Vagina (tissue), 2 donors: ENCODE measurements at regions not wholly inside any gene's neighbourhood (a gene's known extent, or its start where the extent isn't known, plus 50 kb on each side); places are given as distances from the start of the nearest gene placed in this dataset.

Experiments used
- DNase-seq, 2 donors: peaks; one replicate each; pipeline ENCODE4 v3.0.0-alpha.2; 2017; ENCODE audit errors: extremely low spot score in 2 of 2
- H3K27ac ChIP-seq: fragments of 200-600 bp; sonication (generic); one replicate; pipeline ENCODE4 v1.5.1; 2019
- H3K27me3 ChIP-seq: fragments of 200-600 bp; sonication (generic); one replicate; pipeline ENCODE4 v1.5.1; 2019
- H3K36me3 ChIP-seq, 2 donors: fragments of 200-600 bp; sonication (generic); one replicate each; pipeline ENCODE4 v1.5.1; 2017 to 2019
- H3K4me1 ChIP-seq: fragments of 200-600 bp; sonication (generic); one replicate; pipeline ENCODE4 v1.5.1; 2019
- H3K4me3 ChIP-seq, 2 donors: fragments of 200-600 bp; sonication (generic); 1 replicate in 1 of 2; 2 replicates in 1 of 2; pipeline ENCODE4 v1.5.1; 2016 to 2019
- H3K9me3 ChIP-seq: fragments of 200-600 bp; sonication (generic); one replicate; pipeline ENCODE4 v1.5.1; 2019
- POLR2A ChIP-seq, 2 donors: fragments of 450-650 bp; IDR thresholded peaks; one replicate each; pipeline ENCODE4 v1.6.1; 2017; ENCODE audit warnings: antibody characterized with exemption in 2 of 2, mild to moderate bottlenecking in 2 of 2, moderate library complexity in 2 of 2
- POLR2AphosphoS5 ChIP-seq, 2 donors: sonication (generic); formaldehyde crosslinking; IDR thresholded peaks; one replicate each; pipeline ENCODE4 v1.9.0; 2017; ENCODE audit warnings: antibody characterized with exemption in 2 of 2, mild to moderate bottlenecking in 2 of 2, low read depth in 1 of 2; ENCODE audit not compliant: insufficient read depth in 1 of 2
- intact Hi-C: fragments of 100-400 bp; cut with DNase I; formaldehyde crosslinking; loops from one replicate; pipeline ENCODE4 v1.15.1; 2023
- TF ChIP-seq, protein P1 (sequence below), 3 experiments: fragments of 450-650 bp in 2 of 3; fragments of 200-600 bp in 1 of 3; sonication (generic) in 1 of 3; IDR thresholded peaks; one replicate each; pipeline ENCODE4 v1.5.1; 2017 to 2019; ENCODE audit warnings: antibody characterized with exemption in 3 of 3, mild to moderate bottlenecking in 2 of 3, moderate library complexity in 2 of 3

DNA sequence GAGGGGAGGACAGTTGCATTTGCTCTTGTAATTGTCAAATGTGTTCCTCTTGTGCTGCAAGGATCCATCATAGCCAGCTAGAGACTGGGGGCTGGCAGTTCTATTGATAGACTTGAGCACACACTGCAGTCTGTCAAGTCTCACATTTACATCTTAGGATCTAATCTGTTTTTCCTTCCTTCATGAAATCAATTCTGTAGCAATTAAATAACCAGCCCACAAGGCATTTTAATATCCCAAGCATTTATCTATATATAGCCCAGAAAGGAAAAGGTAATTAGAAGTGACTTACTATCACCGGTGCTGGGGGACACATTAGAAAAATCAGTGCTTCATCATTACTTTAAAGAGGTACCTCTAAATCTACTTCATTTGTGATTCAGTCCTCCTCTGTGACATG lies 143.0 kb upstream of the STXBP5 start:
- H3K4me1 ChIP-seq, result no peaks in the 10 kb centered on the region
- H3K36me3 ChIP-seq, result no peaks in the 10 kb centered on the region
- H3K9me3 ChIP-seq, result no peaks in the 10 kb centered on the region
- no peaks in the 10 kb centered on the region for H3K27me3 ChIP-seq
- DNase-seq, result no peak
- H3K4me3 ChIP-seq, result no peak overlapping the region
- no peak overlapping the region for H3K27ac ChIP-seq
- TF ChIP-seq POLR2AphosphoS5 (IDR thresholded peaks at IDR 0.05; ENCODE audit: insufficient read depth in 1 of 2, low read depth in 1 of 2), result no peak
- no peak for TF ChIP-seq POLR2A (IDR thresholded peaks at IDR 0.05)
- TF ChIP-seq, protein P1, sequence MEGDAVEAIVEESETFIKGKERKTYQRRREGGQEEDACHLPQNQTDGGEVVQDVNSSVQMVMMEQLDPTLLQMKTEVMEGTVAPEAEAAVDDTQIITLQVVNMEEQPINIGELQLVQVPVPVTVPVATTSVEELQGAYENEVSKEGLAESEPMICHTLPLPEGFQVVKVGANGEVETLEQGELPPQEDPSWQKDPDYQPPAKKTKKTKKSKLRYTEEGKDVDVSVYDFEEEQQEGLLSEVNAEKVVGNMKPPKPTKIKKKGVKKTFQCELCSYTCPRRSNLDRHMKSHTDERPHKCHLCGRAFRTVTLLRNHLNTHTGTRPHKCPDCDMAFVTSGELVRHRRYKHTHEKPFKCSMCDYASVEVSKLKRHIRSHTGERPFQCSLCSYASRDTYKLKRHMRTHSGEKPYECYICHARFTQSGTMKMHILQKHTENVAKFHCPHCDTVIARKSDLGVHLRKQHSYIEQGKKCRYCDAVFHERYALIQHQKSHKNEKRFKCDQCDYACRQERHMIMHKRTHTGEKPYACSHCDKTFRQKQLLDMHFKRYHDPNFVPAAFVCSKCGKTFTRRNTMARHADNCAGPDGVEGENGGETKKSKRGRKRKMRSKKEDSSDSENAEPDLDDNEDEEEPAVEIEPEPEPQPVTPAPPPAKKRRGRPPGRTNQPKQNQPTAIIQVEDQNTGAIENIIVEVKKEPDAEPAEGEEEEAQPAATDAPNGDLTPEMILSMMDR (IDR thresholded peaks at IDR 0.05), result no peak
- intact Hi-C loops, result no loop called here

DNA sequence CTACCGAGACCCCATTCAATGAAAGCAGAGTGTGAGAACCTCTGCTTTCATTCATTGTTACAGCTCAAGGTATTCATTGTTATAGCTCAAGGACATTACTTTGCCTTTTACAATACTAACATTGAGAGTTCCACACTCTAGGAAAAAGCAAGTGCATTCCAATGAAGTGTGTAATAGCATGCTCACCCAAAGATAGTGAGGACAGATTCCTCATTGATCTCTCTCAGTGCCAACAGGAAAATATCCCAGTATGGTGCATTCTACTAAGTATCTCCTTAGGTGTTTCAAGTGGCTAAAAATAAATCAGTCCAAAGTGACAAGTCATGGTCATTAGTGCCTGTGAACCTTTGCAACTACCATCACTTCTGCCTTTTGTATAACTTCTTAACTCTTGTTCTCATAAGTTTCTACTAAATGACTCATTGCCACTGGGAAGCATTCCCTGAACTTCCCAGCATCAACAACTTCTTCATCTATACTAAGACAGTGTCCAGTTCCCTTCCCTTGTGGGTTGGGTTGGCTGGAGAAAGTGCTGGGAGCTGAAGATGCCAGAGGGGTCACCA lies 140.7 kb upstream of the STXBP5 start:
- no peak for DNase-seq
- H3K36me3 ChIP-seq, result no peaks in the 10 kb centered on the region
- no peaks in the 10 kb centered on the region for H3K9me3 ChIP-seq
- no peak overlapping the region for H3K27ac ChIP-seq
- no peaks in the 10 kb centered on the region for H3K27me3 ChIP-seq
- TF ChIP-seq POLR2AphosphoS5 (IDR thresholded peaks at IDR 0.05; ENCODE audit: insufficient read depth in 1 of 2, low read depth in 1 of 2) (no peak), POLR2A (IDR thresholded peaks at IDR 0.05) (no peak)
- TF ChIP-seq, protein P1 (IDR thresholded peaks at IDR 0.05), result no peak
- intact Hi-C loops, result no loop called here
- no peaks in the 10 kb centered on the region for H3K4me1 ChIP-seq
- H3K4me3 ChIP-seq, result no peak overlapping the region

DNA sequence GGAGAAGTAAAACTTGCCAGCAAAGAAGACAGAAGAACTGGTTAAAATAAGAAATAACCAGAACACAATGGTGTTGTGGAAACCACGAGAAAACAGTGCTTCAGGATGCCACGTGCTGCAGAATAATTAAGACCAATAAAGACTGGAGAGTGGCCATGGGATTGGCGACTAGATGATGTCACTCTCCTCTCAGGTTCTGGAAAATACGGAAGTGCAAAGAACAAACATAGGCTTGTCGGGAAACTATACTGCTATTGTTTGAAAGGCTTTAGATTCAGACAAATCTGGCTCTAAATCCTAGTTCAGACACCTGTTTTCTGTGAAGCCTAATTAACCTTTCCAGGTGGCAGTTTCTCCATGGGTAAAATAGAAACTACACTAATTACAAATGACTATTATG lies 138.4 kb upstream of the STXBP5 start:
- no peak overlapping the region for H3K27ac ChIP-seq
- no peaks in the 10 kb centered on the region for H3K4me1 ChIP-seq
- no peak for DNase-seq
- TF ChIP-seq, protein P1 (IDR thresholded peaks at IDR 0.05), result no peak
- TF ChIP-seq POLR2AphosphoS5 (IDR thresholded peaks at IDR 0.05; ENCODE audit: insufficient read depth in 1 of 2, low read depth in 1 of 2) (no peak), POLR2A (IDR thresholded peaks at IDR 0.05) (no peak)
- no peaks in the 10 kb centered on the region for H3K27me3 ChIP-seq
- intact Hi-C loops, result no loop called here
- H3K9me3 ChIP-seq, result no peaks in the 10 kb centered on the region
- H3K36me3 ChIP-seq, result no peaks in the 10 kb centered on the region
- H3K4me3 ChIP-seq, result no peak overlapping the region

DNA sequence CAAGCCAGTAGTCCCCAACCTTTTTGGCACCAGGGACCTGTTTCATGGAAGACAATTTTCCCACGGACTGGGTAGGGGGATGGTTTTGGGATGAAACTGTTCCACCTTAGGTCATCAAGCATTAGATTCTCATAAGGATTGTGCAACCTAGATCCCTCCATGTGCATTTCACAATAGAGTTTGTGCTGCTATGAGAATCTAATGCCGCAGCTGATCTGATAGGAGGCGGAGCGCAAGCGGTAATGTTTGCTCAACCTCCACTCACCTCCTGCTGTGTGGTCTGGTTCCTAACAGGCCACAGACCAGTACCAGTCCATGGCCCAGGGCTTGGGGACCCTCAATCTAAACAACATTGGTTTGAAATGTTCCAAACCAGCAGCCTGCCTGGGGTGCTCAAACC lies 137.0 kb upstream of the STXBP5 start:
- no peaks in the 10 kb centered on the region for H3K36me3 ChIP-seq
- TF ChIP-seq, protein P1 (IDR thresholded peaks at IDR 0.05), result no peak
- TF ChIP-seq POLR2A (IDR thresholded peaks at IDR 0.05) (no peak), POLR2AphosphoS5 (IDR thresholded peaks at IDR 0.05; ENCODE audit: insufficient read depth in 1 of 2, low read depth in 1 of 2) (no peak)
- H3K9me3 ChIP-seq, result no peaks in the 10 kb centered on the region
- intact Hi-C loops, result no loop called here
- no peaks in the 10 kb centered on the region for H3K27me3 ChIP-seq
- DNase-seq, result no peak
- no peak overlapping the region for H3K4me3 ChIP-seq
- no peaks in the 10 kb centered on the region for H3K4me1 ChIP-seq
- no peak overlapping the region for H3K27ac ChIP-seq

DNA sequence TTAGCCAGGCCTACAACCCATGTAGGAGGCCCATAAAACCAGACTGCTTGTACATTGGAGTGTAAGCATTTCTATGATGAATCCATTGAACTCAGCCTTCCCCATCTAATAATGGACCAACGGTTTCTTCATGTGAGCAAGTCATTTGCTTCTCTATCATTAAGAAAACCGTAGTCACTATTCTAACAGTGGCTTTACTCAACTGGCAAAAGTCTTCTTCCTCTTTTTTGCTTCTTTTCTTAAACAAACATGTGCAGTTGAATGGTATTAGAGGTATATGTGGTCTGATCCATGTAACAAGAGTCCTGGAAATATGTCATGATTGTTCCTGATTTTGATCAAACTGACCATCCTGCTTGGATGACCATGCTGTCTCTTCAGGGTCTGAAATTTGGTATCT lies 132.4 kb upstream of the STXBP5 start:
- Histone ChIP-seq H3K36me3 (no peaks in the 10 kb centered on the region), H3K4me1 (no peaks in the 10 kb centered on the region), H3K27ac (no peak overlapping the region), H3K4me3 (no peak overlapping the region), H3K27me3 (no peaks in the 10 kb centered on the region), H3K9me3 (no peaks in the 10 kb centered on the region)
- no peak for DNase-seq
- no peak for TF ChIP-seq POLR2AphosphoS5 (IDR thresholded peaks at IDR 0.05; ENCODE audit: insufficient read depth in 1 of 2, low read depth in 1 of 2)
- no peak for TF ChIP-seq POLR2A (IDR thresholded peaks at IDR 0.05)
- TF ChIP-seq, protein P1 (IDR thresholded peaks at IDR 0.05), result no peak
- intact Hi-C loops, result no loop called here
